GM18508 (cell line): ENCODE measurements at regions not wholly inside any gene's neighbourhood (a gene's known extent, or its start where the extent isn't known, plus 50 kb on each side); places are given as distances from the start of the nearest gene placed in this dataset.
A peak's percentile ranks its signal among the peaks of the same experiment; 100 is the strongest.

Experiments
- ATAC-seq: cut with Tn5 transposase; IDR thresholded peaks from one replicate; pipeline ENCODE4 v1.9.1; 2021; ENCODE audit warnings: moderate number of reproducible peaks; ENCODE audit not compliant: insufficient read depth, unreplicated experiment

- ATAC-seq, result no peak
Measured at GRCh38 chrX:42102586-42103282, 179.4 kb upstream of the CASK start.

GRCh38 chrX:42098900-42099299 is 175.5 kb upstream of the CASK start:
- no peak for ATAC-seq

GRCh38 chrX:42097486-42097885 is 174.1 kb upstream of the CASK start:
- ATAC-seq, result no peak

DNA sequence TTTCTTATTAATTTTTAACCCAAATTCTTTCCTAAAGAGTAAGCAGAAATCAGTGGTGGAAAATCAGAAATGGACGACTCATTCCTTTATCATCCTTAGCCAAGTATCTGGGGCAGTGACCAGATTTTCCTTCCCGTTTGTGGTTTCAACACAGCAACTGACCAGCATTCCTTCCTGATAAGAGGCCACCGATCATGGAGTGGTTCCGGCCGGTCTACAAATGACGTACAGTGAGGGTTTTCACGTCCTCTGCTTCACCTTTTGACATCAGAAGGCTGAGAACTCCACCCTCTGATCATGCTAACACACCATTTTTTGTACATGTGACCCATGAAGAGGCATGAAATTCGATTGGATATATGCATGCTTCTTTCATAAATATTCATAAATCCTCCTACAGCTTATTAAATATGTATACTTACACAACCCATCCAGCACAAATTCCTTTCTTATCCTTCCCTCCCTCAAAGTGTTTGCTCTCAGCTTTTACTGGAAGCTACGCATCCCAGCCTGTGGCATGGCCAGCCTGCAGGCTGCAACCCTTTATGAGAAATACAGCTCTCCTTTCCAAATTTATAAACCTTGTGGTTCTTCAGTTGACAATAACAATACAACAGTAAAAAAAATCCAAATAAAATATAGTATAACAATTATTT is 173.0 kb upstream of the CASK start:
- ATAC-seq, result no peak

DNA sequence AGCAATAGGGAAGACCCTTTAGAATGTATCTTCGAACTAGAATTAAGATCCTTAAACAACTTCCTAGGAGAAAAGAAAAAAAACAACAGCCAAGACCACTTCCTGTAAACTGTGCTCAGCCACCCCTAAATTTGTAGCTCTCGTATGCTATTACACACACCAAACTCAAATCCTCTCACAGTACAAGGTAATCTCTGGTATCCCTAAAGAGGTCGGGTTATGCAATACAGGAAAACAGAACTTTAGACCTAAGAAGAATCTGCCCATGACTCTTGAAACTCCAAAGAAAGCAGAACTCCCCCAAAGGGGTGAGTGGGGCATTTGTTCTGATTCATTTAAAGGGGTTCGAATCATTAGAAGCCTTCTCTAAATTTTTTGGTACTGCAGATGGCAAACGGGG is 170.9 kb upstream of the CASK start:
- ATAC-seq, result peak; percentile 19

DNA sequence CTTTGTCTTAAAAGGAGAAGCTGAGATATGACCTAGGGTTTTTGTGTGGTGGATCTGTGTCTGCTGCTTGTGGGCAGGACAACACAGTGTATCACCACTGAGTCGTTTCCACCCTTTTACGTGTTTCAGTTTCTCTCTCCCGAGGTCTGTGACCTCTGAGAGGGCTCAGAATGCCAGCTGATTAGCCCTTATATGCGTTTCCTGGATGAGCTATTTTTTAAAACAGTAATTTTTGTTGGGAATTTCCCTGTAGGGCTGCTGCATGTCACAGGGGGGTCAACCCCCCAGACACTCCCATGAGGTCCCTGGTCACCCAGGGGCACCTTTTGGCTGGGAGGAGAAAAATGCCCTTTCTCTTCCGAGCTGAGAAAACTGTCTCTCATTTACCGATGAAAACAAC is 170.4 kb upstream of the CASK start:
- ATAC-seq, result peak; percentile 58

- ATAC-seq, result no peak
Measured at GRCh38 chrX:42090395-42090794, 167.0 kb upstream of the CASK start.

DNA sequence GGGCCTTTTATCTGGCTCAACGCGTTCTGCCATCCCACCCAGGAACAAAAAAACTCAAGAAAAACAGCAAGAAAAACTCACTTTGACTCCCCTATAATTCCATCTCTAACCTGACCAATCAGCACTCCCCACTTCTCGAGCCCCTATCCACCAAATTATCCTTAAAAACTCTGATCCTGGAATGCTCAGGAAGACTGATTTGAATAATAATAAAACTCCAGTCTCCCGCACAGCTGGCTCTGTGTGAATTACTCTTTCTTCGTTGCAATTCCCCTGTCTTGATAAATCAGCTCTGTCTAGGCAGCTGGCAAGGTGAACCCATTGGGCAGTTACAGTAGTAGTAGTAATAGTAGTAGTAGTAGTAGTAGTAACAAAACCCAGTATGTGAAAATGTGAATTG is 165.7 kb upstream of the CASK start:
- no peak for ATAC-seq

GRCh38 chrX:42087960-42088359 is 164.6 kb upstream of the CASK start:
- no peak for ATAC-seq

- no peak for ATAC-seq
Measured at GRCh38 chrX:42085836-42086235, 162.5 kb upstream of the CASK start.

GRCh38 chrX:42079968-42080367 is 156.6 kb upstream of the CASK start:
- ATAC-seq, result no peak

- no peak for ATAC-seq
Measured at GRCh38 chrX:42077675-42078074, 154.3 kb upstream of the CASK start.

DNA sequence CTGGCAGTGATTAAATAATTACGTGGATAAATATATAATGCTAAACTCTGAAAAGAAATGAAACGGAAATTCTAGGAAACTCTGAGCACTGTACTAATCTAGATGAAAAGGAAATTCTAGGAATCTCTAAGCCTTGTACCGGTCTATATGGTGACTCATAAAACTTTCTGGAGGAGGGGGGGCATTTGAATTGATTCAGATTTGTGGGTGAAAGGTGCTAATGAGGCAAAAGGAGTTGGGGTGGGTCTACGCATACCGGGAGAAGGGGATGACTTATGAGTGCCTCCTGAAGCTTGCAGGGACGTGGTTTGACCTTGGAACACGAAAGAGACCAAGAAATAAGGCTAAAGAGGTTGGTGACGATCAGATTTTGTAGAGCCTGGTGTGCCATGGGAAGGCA is 151.7 kb upstream of the CASK start:
- ATAC-seq, result no peak

DNA sequence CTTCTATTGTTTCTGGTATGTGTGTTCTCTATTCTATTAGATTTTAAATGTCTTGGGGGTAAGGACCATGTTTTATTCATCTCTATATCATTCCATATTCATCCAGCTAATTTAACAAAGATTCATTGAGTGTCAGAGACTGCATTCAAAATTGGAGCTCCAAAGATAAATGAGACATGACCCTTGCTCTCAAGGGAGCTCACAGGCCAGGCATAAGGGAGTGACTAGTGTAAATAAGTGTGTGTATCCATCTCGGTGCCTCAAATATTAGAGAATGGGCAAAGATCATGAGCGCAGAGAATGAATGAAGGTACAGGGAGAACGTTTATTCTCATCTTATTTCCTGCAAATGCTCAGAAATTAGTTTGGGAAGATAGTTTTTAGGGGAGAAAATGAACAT is 150.1 kb upstream of the CASK start:
- ATAC-seq, result no peak

DNA sequence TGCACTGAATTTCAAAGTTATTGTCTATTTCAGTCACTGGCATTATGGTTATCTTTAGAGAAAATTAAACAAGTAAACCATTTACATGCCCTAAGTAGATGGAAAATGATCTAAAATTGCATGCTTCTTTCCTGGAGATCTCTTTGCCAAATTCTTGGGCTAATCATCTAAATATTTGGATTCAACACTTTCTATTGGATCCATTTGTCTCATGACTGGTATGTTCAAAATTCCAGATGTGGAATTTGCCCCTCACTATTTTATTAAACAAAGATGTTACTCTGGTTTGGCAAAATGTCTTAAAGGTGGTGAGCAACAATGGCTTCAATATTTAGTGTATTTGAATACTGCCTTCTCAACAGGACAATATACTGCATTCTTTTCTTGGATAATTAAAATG is 147.5 kb upstream of the CASK start:
- ATAC-seq, result no peak

- ATAC-seq, result no peak
Measured at GRCh38 chrX:42054256-42054655, 130.9 kb upstream of the CASK start.

DNA sequence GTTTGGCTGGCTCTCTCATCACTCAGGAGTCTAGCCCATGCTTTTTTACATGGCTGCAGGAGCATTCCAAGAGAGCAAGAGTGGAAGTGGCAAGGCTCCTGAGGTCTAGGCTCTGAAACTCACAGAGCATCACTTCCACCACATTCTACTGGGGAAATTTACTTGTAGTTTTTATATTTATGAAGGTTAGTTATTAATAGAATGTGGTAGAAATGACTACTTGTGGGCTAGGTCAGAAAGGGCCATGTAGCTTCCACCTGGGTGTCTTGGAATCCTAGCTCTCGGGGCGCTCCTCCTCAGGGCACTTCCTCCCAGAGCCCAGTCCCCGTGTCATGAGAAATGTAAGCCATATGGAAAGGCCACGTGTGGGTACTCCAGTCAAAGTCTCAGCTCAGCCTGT is 127.0 kb upstream of the CASK start:
- no peak for ATAC-seq

DNA sequence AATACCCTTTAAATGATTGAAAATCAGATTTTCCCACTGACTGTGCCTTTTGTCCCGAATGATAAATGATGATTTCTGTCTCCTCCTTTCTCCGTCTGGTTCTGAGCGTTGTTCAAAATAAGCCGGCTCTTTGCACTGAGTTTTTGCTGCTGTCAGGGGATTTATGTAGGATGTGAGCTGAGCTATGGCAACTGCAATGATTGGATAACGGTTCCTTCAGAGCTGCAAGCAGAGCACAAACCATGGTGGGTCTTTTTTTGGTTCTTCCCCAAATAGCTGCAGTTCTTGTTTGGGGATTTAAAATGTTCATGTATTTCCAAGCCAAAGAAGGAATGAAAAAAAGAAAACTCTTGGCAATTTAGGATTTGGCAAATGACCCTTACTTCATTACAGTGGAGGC is 124.5 kb upstream of the CASK start:
- ATAC-seq, result no peak

DNA sequence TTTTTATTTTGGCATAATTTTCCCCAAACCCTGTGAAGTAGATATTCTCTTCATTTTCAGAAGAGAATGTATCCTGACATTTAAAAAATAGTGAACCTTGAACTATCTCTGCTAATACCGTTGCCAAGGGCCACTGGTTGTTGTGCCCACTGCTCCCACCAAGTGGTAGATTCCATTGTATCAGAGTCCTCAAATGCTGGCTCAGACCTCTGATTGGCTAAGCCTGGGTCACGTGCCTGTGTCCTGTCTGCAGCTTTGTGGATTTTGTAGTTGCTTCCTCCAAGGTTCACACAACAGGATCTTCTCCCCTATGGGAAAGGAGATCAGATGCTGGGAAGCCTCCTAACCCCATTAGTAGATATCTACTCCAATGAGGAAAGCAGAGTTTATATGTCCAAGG is 104.8 kb upstream of the CASK start:
- ATAC-seq, result no peak

DNA sequence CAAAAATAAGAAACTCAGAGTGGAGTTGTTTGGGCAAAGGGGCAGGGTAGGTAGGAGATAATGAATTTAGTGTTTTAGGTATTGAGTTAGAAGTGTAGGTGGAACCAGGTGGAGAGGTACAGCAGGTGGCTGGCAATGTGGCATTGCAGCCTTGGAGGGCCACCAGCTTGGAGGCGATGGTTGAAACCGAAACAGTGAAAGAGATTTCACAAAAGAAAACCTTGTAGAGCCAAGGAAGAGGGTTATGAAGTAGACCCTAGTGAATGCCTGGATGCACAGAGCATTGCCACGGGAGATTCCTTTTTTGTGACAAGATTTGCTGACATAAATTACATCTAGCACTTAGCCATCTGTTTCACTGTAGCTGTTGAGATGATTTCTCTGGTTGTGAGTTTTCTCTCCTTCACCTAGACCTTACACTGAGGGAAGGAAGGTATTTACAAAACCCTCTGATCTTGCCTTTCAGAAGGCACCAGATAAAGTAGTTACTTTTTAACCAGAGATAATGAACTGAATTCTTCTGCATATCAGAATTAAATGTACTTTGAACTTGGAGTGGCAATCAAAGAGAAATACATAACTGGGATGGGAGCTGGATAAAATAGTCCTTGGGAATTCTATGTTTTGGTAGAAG is 104.1 kb upstream of the CASK start:
- ATAC-seq, result no peak

DNA sequence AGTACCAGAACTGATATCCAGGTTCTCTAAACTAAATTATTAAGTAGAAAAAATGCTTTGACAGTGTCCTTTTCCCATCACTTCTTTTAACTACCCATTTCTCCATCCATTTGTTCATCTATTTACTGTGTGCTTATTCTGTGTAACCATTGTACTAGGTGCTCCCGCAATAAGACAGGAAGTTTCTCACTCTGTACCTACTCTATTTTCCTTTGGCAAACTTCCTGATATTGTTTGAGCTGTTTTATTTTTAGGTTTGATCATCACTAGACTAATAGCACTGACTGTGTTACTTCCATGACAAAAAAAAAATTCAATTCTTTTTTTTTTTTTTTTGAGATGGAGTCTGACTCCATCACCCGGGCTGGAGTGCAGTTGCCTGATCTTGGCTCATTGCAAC is 102.5 kb upstream of the CASK start:
- no peak for ATAC-seq

- ATAC-seq, result no peak
Measured at GRCh38 chrX:42023122-42023521, 99.8 kb upstream of the CASK start.
